CD4-positive, alpha-beta T cell treated with Interleukin-2 at 100 ng/mL for 4 hours (primary cell): ENCODE measurements at regions not wholly inside any gene's neighbourhood (a gene's known extent, or its start where the extent isn't known, plus 50 kb on each side); places are given as distances from the start of the nearest gene placed in this dataset.
"Not testable (repeated sequence)": the region's sequence is repeated elsewhere in the genome, so short reads cannot be mapped to it uniquely, and the experiment has no call there.

Experiments
- DNase-seq: peaks from one replicate; pipeline ENCODE4 v3.0.0-alpha.2; 2020; ENCODE audit warnings: low spot score

DNA sequence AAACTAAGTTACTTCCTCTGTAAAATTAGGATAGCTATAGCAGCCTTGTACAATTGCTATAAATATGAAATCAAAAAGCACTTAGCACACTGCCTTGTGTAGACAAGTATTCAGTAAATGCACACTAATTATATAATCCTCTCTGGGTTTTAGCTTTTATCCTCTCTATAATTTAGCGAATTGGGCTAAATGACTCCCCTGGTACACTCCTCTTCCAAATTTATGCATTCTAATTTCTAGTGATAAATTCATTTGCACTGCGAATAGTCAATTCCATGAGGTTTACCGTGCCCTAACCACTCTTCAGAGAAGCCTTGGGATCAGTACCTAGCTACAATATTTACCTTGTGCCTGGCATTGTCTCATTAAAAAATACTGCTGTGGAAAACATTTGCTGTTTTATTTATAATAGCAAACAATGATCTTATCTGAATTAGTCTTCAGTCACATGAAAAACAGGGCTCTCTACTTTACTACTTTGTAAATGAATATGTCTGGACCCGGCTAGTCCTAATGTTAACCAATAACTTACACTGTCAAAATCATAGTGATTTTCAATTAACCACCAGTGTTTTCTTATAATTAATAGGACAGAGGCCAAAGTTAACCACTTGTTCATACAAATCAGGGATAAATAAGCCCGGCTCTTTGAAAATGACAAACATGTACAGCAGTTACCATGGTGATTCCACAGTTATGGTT is 577.9 kb downstream of the IPMK start:
- DNase-seq: no peak

DNA sequence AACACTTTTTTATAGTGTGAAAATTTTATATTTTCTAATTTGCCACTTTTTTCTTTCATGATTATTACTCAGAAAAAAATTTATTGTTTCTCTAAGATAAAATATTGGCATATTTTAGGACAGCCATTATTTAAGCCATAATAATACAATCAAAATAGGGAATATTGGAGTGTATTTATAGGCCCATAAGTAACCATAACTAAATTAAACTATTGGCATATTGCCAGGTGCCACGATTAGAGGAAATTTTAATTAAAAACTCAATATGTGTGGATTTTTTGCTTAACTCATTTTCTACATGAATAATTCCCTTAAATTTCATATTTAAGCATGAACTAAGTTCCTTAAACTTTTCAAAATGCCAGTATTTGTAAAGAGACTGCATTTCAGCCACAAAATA is 587.8 kb downstream of the IPMK start:
- no peak for DNase-seq

DNA sequence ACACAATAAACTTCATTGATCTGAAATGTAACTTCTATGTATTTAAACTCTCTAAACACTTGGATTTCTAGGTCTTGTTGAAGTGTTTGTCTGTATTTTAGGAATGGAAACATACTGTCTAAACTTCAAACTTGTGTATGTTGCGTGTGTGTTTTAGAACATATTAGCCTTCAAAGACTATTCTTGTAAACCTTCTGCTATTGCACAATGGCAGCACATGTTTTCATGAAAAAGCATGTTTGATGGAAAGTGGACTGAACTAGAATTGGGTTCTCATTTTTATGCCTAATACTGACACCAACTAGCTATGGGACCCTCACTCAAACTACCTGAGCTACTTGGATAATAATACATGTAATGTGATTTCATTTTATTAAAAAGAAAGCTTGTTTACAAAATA is 592.6 kb downstream of the IPMK start:
- DNase-seq: no peak

DNA sequence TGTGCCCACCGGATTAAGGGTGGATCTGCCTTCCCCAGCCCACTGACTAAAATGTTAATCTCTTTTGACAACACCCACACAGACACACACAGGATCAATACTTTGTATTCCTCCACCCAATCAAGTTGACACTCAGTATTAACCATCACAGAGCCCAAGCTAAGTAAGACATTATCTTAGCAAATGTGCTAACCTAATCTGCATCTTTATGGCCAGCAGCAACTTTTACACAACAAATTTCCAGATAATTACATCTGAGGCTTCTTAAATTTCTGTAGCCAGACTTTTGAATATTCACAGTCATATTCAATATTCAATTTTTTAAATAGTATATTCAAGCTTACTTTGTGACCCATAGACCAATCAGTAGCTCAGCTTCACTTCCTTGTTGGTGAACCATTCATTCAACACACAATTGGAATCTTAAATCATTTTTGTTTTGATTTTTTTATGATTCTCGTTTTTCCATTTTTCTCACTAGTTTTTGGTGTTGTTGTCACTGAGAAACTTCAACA is 594.2 kb downstream of the IPMK start:
- DNase-seq: no peak

DNA sequence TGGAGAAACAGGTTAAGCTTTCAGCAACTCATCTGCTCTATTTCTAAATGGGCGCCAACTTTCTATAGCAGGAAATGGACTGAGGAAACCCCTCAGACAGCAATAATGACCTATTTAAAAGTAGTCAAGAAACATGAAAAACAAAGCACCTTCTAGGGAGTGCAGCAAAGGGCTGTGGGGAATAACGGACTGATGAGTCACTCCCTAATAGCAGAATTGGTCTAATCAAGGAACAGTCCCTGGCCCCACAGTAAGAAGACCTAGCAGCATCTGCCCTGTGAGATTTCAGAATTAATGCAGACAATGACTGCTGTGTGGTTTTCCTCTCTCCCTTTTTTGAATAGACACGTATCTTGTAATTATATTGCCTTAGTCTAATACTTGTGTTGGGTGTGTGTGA is 602.9 kb downstream of the IPMK start:
- DNase-seq: no peak

DNA sequence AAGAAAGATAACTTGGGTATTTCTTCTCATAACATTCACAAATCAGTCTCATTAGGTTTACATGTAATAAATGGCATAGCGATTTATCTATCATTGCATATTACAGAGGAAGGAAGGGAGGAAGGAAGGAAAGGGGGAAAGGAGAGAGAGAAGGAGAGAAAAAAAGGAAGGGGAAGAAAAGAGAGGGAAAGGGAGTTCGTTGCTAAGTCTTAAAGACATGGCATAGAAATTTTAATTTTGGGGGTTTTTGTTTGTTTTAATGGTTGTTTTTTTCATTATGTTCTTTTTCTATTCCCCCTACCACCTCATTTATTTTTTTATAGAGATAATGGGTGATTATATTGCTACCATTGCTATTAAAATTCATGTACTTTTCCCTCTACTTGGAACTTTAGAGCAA is 604.3 kb downstream of the IPMK start:
- no peak for DNase-seq

DNA sequence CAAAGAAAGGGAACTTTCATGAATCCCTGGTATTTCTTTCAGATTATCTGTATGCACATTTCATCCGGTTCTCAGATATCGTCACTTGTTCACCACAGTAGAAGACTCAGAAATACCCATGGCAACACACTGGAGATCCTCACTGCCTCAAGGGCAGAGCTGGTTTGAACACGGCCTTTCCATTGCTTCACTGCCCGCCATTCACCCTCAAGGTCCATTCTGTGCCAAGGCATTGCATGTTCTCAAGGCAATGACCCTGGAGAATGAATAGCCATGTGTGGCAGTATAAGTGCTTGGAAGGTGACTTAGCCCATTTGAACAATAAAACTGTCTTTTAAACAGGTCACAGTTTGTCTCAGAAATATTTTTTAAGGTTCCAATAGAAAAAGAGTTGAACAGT is 606.5 kb downstream of the IPMK start:
- DNase-seq: no peak

DNA sequence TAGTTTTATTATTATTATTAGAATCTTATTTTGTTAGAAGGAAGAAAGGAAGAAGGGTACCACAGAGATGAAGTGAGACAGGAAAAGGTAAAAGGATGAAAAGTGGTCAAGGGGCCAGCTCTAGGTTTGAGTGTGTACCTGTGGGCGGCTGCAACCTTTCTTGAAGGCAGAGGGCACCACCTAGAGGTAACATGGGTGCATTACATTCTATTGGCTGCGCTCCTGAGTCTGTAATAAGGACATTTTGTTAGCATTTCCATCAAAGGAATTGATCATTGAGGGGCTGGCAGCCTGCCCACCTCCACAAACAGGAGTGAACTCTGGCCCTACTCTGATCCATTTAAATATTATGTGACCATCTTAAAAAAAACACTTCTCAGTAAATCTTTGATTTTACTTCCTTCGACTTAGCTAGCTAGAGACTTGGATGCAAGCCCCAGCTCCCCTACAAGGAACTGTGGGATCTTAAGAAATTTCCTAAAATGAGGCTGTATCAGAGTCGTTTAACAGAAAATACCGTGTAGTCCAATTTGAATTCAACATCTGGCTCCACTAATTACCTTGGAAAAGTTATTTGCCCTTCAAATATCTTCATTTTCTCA is 610.4 kb downstream of the IPMK start:
- peak; percentile 13 for DNase-seq

DNA sequence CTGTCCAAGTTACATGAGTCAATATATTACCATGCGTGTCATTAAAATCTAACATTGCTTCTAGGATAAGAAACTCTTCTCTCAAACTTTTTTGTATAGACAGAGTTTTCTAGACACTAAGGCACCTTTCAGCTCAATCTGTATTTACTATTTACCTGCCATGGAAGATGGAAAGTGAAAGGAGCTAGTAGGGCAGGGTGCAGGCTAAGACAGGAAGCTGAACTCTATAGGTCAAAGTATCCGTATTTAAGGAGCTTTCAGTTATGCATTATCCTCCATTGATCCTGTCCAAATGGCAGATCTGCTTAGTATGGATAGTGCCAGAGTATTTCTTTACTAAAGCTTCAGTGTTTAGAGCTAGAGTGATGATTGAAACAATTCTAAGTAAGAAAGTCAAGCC is 612.8 kb downstream of the IPMK start:
- DNase-seq: no peak

DNA sequence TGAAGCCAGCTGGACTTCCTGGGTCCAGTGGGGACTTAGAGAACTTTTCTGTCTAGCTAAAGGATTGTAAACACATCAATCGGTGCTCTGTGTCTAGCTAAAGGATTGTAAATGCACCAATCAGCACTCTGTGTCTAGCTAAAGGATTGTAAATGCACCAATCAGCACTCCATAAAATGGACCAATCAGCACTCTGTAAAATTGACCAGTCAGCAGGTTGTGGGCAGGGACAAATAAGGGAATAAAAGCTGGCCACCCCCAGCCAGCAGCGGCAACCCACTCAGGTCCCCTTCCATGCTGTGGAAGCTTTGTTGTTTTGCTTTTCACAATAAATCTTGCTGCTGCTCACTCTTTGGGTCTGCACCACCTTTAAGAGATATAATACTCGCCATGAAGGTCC is 622.6 kb downstream of the IPMK start:
- not testable (repeated sequence) for DNase-seq

DNA sequence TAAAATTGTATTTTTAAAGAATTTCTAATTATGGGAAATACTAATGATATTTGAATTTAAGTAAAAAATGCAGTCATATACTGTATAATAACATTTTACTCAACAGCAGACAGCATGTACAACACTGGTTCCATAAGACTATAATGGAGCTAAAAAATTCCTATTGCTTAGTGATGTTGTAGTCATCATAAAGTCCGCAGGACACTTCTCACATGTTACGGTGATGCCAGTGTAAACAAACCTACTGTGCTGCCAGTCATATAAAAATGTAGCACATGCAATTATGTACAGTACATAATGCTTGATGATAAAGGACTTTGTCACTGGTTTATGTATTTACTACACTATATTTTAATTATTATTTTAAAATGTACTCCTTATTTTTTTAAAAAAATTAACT is 629.3 kb downstream of the IPMK start:
- no peak for DNase-seq

DNA sequence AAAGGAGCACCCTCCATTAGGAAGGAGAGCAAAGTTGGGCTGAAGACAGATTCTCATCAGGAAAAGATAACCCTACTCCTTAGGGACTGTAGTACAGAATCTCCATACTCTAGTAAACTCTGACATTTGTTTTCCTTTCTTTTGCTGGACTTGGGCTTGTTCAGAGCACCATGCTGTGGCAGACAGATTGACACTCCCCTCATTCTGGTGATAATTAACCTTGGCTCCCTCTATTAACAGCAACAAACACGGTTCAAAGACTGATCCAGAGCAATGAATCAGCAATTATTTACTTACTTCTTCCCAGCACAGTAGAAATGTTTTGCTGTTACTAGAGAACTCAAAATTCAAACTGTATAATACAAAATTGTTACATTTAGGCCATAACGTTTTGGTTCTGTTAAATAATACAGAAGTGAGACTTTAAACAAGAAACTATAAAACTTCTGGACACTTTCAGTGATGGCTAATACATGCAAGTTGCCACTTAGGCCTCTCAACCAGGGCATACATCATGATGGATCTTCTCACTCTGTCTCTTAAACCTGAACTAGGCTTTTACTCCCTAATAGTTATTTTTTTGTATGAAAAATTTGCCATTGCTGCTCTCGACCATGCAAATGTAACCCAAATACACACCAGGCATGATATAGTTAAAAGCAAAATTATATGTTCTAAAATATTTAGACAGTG is 639.0 kb downstream of the IPMK start:
- DNase-seq: no peak

DNA sequence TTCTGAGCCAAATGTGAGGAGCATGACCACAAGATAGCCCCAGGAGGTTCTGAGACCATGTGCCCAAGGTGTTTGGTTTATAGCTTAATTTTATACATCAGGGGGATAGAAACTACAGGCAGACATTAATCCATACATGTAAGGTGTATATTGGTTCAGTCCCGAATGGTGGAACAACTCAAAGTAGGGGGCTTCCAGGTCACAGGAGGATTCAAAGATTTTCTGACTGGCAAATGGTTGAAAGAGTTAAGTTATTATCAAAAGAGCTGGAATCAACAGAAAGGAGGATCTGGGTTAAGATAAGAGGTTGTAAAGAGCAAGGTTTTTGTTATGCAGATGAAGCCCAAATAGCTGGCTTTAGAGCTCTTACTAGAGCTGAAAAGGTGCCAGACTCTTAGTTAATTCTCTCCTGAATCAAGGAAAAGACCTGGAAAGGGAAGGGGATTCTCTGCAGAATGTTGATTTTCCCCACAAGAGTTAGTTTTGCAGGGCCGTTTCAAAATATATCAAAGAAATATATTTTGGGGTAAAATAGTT is 640.0 kb downstream of the IPMK start:
- DNase-seq: no peak

DNA sequence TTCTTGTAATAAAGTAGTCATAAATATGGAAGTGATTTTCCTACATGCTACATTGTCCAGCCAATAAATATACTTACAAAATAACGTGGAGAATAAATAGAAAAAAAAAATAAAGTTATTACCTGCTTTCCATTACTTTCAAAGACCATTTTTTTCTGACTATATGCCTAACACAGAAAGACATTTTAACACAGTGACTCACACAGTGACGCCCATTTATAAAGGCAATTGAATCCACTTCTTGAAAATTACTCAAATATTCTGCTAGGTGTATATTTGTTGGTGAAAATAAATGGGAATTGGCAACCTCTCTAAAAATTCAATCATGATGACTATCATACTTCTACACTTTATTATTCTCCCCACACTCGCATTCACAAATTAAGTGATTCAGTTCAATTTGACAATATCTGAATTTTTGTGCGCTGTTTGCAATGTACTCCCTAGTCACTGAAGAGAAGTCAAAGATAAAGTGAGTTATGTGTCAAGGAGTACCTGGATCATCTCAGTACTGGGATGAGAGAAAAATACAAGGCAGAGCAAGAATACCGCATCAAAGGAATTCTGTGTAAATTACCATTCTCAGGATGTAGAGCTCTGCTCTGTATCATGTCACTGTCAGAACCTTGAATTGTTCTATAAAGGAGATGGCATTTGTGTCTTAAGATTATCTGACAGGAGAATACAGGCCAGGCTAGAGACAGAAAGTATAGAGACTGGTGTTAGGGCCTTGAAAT is 642.7 kb downstream of the IPMK start:
- no peak for DNase-seq

DNA sequence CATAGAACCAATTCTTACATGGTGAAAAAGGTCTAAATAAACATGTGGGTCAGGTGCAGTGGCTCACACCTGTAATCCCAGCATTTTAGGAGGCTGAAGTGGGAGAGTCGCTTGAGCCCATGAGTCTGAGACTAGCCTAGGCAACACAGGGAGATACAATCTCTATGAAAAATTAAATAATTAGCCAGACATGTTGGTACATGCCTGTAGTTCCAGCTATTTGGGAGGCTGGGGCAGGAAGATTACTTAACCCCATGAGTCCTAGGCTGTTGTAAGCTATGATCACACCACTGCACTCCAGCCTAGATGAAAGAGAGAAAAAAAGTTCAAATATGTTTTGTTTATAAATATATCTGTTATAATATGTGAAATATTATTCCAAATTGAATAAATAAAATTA is 643.6 kb downstream of the IPMK start:
- no peak for DNase-seq

DNA sequence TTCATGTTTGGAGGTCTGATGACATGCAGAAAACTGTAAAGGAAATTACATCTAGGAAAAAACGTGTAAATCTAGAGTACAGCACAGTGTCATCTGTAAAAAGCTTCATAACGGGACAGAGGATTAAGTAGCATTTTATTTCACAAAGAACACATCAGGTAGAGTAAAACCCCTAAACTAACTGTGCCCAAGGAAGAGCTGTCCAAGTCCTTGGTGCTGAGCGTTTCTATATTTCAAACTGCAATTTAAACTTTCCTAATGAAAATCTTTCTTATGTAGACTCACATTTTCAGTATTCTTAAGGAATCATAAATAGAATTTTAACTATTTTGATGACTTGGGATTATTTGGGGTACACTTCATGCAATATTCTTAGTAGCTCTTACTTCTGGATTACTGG is 646.2 kb downstream of the IPMK start:
- no peak for DNase-seq

DNA sequence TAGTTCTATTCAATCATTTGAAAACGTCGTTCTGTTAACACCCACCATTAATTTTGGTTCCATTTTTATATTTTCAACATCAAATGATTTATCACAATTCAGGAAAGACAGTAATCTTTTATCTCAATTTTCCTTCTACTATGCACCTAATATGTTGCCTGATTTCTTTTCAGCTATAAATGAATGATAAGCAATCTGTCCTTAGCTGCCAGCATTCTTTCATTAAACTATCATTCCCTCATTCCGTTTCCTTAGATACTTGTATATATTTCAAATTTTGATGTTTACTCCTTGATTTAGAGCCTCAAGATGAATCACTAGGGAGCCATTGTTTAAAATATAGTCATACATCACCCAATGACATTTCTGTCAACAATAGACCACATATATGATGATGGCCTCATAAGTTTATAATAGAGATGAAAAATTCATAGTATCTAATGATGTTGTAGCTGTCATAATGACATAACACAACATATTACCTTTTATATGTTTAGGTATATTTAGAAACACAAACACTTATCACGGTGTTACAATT is 661.7 kb downstream of the IPMK start:
- DNase-seq: no peak

DNA sequence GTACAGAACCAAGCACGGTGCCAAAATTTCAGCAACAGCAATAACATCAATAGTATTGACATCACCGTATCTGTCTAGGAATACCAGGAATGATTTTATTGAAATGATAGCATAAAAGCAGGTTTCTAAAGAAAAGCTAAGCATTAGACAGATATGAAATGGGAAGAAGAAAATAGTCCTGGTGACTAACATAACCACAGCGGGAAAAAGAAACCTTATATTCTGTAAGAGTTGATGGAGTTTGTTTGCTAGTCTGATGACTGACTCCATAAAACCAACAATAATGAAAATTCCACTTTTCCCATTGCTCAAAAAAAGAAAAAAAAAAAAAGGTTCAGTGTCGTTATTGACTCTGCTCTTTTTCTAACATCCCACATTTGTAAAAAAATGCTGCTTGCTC is 668.3 kb downstream of the IPMK start:
- no peak for DNase-seq

DNA sequence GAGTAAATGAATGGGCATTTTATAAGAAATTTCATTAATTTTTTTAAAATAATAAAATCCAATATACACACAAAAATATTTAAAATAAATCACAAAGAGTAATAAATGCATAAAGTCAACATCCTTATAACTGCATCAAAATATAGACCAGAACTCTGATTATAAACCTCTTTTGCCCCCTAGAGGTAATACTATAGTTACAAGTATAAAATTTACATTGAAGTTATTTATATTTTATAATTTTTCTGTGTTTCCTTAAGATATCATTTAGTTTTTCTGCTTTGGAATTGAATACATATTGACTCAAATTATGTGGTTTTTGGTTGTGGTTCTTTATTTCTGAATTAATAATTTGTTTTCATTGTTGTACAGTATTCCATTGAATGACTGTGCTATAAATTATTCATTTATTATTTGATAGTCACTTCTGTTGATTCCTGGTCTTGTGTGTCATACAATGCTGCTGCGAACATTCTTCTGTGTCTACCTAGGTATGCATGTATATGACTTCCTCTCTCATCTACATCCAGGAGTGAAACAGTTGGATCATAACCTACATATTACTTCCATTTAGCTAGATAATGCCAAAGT is 673.6 kb downstream of the IPMK start:
- no peak for DNase-seq

DNA sequence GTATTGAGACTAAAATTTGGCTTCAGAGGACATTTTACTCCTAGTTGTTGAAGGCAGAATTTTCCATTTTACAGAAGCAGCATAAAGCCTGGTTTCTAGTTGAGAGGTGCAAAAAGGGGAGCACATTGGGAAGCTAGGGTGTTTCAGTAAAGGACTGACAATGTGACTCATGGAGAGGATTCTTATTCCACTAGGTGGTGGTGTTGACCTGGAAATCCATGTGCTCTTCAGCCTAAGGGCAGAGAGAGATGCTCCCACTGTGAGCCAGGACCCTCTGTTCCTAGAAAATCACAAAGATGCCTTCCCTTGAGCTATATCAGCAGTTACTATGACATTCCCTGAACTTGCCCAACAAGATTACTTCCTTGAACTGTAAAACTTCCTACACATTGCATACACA is 687.8 kb downstream of the IPMK start:
- DNase-seq: no peak

DNA sequence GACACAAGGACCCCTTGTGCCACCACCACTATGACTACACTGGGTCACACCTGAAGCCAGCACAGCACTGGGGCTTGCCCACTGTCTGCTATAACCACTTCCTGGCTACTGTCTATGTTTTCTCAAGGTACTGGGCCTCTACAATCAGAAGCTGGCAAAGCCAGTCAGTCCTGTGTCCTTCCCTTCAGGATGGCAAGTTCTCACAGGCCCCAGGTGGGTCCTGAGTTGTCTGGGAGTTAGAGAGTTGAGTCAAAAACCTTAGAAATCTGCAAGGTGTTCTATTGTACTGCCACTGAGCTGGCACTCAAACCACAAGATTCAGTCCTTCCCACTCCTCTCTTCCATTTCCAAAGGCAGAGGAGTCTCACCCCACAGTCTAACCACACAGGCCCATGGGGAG is 705.5 kb downstream of the IPMK start:
- no peak for DNase-seq

DNA sequence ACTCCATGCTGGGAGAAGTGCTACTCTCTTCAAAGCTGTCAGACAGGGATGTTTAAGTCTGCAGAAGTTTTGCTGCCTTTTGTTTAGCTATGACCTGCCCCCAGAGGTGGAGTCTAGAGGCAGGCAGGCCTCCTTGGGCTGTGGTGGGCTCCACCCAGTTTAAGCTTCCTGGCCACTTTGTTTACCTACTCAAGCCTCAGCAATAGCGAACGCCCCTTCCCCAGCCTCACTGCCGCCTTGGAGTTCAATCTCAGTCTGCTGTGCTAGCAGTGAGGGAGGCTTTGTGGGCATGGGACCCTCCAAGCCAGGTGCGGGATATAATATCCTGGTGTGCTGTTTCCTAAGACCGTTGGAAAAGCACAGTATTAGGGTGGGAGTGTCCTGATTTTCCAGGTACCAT is 715.9 kb downstream of the IPMK start:
- not testable (repeated sequence) for DNase-seq
